Gastrocnemius medialis (tissue), 4 donors: ENCODE measurements at regions not wholly inside any gene's neighbourhood (a gene's known extent, or its start where the extent isn't known, plus 50 kb on each side); places are given as distances from the start of the nearest gene placed in this dataset.

Experiments used
- ATAC-seq, 2 donors: fragments of 150-250 bp; one replicate each; pipeline ENCODE4 v1.9.1; 2016
- DNase-seq, 2 donors: peaks; one replicate each; pipeline ENCODE4 v3.0.0-alpha.2; 2019
- H3K27ac ChIP-seq, 4 donors: fragments of 200-600 bp; sonication (generic); 1 replicate in 1 of 4; 2 replicates in 3 of 4; pipeline ENCODE4 v1.5.1; 2016 to 2018; ENCODE audit warnings: mild to moderate bottlenecking in 2 of 4, moderate library complexity in 1 of 4
- H3K27me3 ChIP-seq, 3 donors: fragments of 200-600 bp; sonication (generic) in 2 of 3; 1 replicate in 1 of 3; 2 replicates in 2 of 3; pipeline versions ENCODE4 v1.5.1 to v1.6.0; 2016 to 2019; ENCODE audit warnings: mild to moderate bottlenecking in 1 of 3, moderate library complexity in 1 of 3
- H3K36me3 ChIP-seq, 2 donors: fragments of 200-600 bp; sonication (generic) in 1 of 2; one replicate each; pipeline ENCODE4 v1.5.1; 2017 to 2018
- H3K4me1 ChIP-seq, 2 donors: fragments of 200-600 bp; sonication (generic) in 1 of 2; one replicate each; pipeline ENCODE4 v1.5.1; 2016 to 2017; ENCODE audit warnings: mild to moderate bottlenecking in 2 of 2
- H3K4me3 ChIP-seq, 4 donors: fragments of 200-600 bp; sonication (generic) in 3 of 4; 1 replicate in 1 of 4; 2 replicates in 3 of 4; pipeline ENCODE4 v1.5.1; 2016 to 2019; ENCODE audit warnings: mild to moderate bottlenecking in 2 of 4
- H3K9me3 ChIP-seq, 3 donors: fragments of 200-600 bp; sonication (generic) in 2 of 3; 1 replicate in 1 of 3; 2 replicates in 2 of 3; pipeline ENCODE4 v1.5.1; 2016 to 2019
- CTCF ChIP-seq, 5 experiments: fragments of 450-650 bp in 3 of 5; fragments of 200-600 bp in 2 of 5; sonication (generic) in 2 of 5; IDR thresholded peaks in 4 of 5; conservative IDR thresholded peaks in 1 of 5; 1 replicate in 4 of 5; 2 replicates in 1 of 5; pipeline ENCODE4 v1.5.1; 2016 to 2019; ENCODE audit warnings: antibody characterized with exemption in 5 of 5, mild to moderate bottlenecking in 3 of 5, moderate library complexity in 3 of 5
- POLR2A ChIP-seq, 2 donors: fragments of 450-650 bp; IDR thresholded peaks; one replicate each; pipeline ENCODE4 v1.6.1; 2017; ENCODE audit warnings: antibody characterized with exemption in 2 of 2, mild to moderate bottlenecking in 2 of 2, moderate library complexity in 2 of 2
- in situ Hi-C, 4 donors: fragments of 200-750 bp; cut with MboI; loops; one replicate each; pipeline versions ENCODE4 v1.15.0 to v1.8.0; 2017; ENCODE audit warnings: low sequenced_read_pairs in 4 of 4
- intact Hi-C: fragments of 100-400 bp; cut with DNase I; formaldehyde crosslinking; loops from one replicate; pipeline ENCODE4 v1.15.1; 2023; ENCODE audit warnings: low total_unique reads

GRCh38 chr1:239006276-239006675 lies 380.1 kb upstream of the CHRM3 start:
- in situ Hi-C loops (no loop called here), intact Hi-C loops (no loop called here)
- ATAC-seq (no peak), DNase-seq (no peak)
- no peaks in the 10 kb centered on the region for H3K36me3 ChIP-seq
- H3K27ac ChIP-seq = no peak overlapping the region
- no peak for TF ChIP-seq CTCF (IDR thresholded peaks at IDR 0.05 in 4 of 5, conservative IDR thresholded peaks at IDR 0.05 in 1 of 5)
- no peak for TF ChIP-seq POLR2A (IDR thresholded peaks at IDR 0.05)
- no peaks in the 10 kb centered on the region for H3K4me1 ChIP-seq
- no peaks in the 10 kb centered on the region for H3K27me3 ChIP-seq
- no peaks in the 10 kb centered on the region for H3K9me3 ChIP-seq
- H3K4me3 ChIP-seq = no peak overlapping the region

- ATAC-seq (no peak), DNase-seq (no peak)
- Histone ChIP-seq H3K9me3 (no peaks in the 10 kb centered on the region), H3K4me3 (no peak overlapping the region), H3K36me3 (no peaks in the 10 kb centered on the region), H3K27me3 (no peaks in the 10 kb centered on the region), H3K4me1 (no peaks in the 10 kb centered on the region), H3K27ac (no peak overlapping the region)
- TF ChIP-seq CTCF (IDR thresholded peaks at IDR 0.05 in 4 of 5, conservative IDR thresholded peaks at IDR 0.05 in 1 of 5) (no peak), POLR2A (IDR thresholded peaks at IDR 0.05) (no peak)
- intact Hi-C loops (no loop called here), in situ Hi-C loops (no loop called here)
Observed at GRCh38 chr1:238999944-239000343, 386.4 kb upstream of the CHRM3 start.

GRCh38 chr1:238998577-238998976 lies 387.8 kb upstream of the CHRM3 start:
- Histone ChIP-seq H3K4me1 (no peaks in the 10 kb centered on the region), H3K9me3 (no peaks in the 10 kb centered on the region), H3K27me3 (no peaks in the 10 kb centered on the region), H3K36me3 (no peaks in the 10 kb centered on the region), H3K27ac (no peak overlapping the region), H3K4me3 (no peak overlapping the region)
- TF ChIP-seq CTCF (IDR thresholded peaks at IDR 0.05 in 4 of 5, conservative IDR thresholded peaks at IDR 0.05 in 1 of 5) (no peak), POLR2A (IDR thresholded peaks at IDR 0.05) (no peak)
- DNase-seq = no peak
- intact Hi-C loops (no loop called here), in situ Hi-C loops (no loop called here)
- ATAC-seq = no peak

- ATAC-seq (no peak), DNase-seq (no peak)
- intact Hi-C loops = no loop called here
- Histone ChIP-seq H3K9me3 (no peaks in the 10 kb centered on the region), H3K27me3 (no peaks in the 10 kb centered on the region), H3K36me3 (no peaks in the 10 kb centered on the region), H3K27ac (no peak overlapping the region), H3K4me3 (no peak overlapping the region), H3K4me1 (no peaks in the 10 kb centered on the region)
- in situ Hi-C loops = no loop called here
- TF ChIP-seq CTCF (IDR thresholded peaks at IDR 0.05 in 4 of 5, conservative IDR thresholded peaks at IDR 0.05 in 1 of 5) (no peak), POLR2A (IDR thresholded peaks at IDR 0.05) (no peak)
Observed at GRCh38 chr1:238991765-238992495, 394.4 kb upstream of the CHRM3 start.

- in situ Hi-C loops = no loop called here
- intact Hi-C loops = no loop called here
- no peak for ATAC-seq
Observed at GRCh38 chr1:238985312-238985711, 401.1 kb upstream of the CHRM3 start.

More at GRCh38 chr1:238985312-238985711, 401.1 kb upstream of the CHRM3 start:
- Histone ChIP-seq H3K4me1 (no peaks in the 10 kb centered on the region), H3K4me3 (no peak overlapping the region), H3K36me3 (no peaks in the 10 kb centered on the region), H3K9me3 (no peaks in the 10 kb centered on the region), H3K27ac (no peak overlapping the region), H3K27me3 (no peaks in the 10 kb centered on the region)
- DNase-seq = no peak
- TF ChIP-seq POLR2A (IDR thresholded peaks at IDR 0.05) = no peak
- no peak for TF ChIP-seq CTCF (IDR thresholded peaks at IDR 0.05 in 4 of 5, conservative IDR thresholded peaks at IDR 0.05 in 1 of 5)
